ENCODE measurements at regions not wholly inside any gene's neighbourhood (a gene's known extent, or its start where the extent isn't known, plus 50 kb on each side); places are given as distances from the start of the nearest gene placed in this dataset.
"Not testable (repeated sequence)": the region's sequence is repeated elsewhere in the genome, so short reads cannot be mapped to it uniquely, and the experiment has no call there.

DNA sequence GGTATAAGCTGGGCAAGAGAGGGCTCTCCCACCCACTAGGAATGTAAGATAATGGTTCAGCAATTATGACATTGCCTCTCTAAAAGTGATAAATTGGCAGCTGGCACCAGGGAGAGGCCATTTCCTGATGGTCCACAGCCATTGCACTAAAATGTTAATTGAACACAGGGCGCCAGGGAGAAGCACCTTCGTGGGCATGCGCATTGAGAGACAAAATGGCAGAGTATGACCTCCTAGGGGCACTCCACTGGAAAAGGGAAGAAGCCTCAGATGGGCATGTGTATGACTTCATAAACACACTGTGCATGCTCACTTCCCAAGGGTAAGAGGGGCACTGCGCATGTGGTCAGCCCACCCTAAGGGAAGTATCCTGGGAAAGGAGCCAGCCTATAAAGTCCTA is 419.2 kb downstream of the AGTPBP1 start:
- DNase-seq, result no peak

DNA sequence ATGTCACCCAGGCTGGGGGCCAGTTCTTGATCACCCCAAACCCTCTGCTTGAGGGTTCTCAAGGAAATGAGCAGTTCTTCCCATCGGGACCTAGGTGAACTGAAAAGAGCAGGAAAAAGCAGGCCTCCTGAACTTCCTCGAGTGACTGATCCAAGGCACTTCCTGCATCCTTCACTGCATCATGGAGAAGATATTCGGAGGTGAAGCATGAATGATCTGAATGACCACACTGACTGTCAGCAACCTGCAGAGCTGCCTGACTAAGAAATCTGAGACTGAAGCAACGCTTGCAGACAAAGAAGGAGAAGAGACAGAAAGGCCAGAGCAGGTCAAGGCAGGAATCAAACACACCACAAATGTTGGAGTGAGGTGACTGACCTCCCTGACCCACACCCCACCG is 420.2 kb downstream of the AGTPBP1 start:
- DNase-seq, result no peak

DNA sequence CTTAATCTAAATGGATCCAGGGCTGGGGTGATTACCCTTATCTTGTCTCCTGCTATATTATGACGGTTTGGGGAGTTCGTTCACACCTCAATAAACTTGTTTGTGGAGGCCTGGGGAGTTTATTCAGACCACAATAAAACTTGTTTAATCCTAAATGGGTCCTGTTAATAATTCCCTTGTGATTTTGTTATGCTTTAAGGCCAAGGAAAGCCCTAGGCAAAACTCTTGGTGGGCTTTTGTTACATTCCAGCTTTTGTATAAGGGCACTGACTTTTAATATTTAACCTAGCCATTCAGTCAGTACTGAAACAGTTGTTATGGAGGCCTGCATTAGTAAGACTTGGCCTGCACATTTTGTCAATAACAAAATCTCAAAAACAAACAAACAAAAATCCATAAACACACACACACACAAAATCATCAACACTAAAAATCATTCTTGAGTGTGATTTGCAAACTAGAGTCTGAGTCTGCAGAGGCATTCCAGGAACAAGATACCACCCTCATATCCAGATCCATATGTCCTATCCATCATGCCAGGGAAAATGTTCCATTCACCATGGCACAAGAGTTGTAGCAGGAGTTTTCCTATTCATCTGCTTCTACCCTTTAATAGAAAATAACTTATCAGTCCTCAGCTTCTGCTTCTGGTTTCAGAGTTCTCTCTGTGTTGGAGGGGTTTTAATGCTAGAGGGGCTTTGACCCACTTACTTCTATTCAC is 421.7 kb downstream of the AGTPBP1 start:
- DNase-seq, result no peak

DNA sequence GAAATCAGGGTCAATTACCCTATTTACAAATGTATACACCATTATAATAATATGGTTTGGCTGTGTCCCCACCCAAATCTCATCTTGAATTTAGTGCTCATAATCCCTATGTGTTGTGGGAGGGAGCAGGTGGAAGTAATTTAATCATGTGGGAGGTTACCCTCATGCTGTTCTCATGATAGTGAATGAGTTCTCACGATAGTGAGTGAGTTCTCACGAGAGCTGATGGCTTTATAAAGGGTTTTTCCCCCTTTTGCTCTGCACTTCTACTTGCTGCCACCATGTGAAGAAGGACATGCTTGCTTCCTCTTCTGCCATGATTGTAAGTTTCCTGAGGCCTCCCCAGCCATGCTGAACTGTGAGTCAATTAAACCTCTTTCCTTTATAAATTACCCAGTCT is 426.2 kb downstream of the AGTPBP1 start:
- DNase-seq, result not testable (repeated sequence)

DNA sequence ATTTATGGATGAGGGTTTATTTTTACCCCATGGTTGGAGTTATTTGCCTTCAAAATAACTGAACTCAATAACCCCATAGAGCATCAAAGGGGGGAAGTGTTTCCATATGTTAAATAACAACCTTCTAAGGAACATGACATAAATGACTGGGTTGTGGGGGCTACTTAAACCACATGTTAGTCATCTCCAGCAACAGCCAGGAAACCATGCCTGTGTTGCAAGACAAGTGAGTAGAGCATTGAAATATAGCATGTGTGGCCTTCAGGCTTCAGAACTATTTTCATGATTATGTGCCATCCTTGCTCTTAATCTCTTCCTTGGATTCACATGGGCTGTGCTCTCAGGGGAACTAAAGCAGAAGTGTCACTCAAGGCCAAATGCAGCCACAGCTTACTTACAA is 431.2 kb downstream of the AGTPBP1 start:
- no peak for DNase-seq

DNA sequence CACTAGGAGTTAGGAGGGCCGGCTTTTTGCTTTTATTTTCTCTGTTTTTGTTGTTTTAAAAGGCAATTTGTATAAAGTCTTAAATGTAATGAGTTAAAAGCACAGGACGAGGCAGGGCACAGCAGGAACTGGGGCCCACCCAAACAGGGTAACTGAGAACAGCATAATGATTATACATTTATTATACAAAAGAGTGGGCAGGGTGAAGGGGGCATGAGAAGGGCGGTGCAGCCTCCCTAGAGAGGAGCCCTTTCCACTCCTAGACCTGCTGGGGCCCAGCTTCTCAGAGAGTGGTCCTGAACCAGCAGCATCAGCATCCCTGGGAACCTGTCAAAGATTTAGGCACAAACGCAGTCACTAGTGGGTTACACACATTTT is 438.0 kb downstream of the AGTPBP1 start:
- no peak for DNase-seq

DNA sequence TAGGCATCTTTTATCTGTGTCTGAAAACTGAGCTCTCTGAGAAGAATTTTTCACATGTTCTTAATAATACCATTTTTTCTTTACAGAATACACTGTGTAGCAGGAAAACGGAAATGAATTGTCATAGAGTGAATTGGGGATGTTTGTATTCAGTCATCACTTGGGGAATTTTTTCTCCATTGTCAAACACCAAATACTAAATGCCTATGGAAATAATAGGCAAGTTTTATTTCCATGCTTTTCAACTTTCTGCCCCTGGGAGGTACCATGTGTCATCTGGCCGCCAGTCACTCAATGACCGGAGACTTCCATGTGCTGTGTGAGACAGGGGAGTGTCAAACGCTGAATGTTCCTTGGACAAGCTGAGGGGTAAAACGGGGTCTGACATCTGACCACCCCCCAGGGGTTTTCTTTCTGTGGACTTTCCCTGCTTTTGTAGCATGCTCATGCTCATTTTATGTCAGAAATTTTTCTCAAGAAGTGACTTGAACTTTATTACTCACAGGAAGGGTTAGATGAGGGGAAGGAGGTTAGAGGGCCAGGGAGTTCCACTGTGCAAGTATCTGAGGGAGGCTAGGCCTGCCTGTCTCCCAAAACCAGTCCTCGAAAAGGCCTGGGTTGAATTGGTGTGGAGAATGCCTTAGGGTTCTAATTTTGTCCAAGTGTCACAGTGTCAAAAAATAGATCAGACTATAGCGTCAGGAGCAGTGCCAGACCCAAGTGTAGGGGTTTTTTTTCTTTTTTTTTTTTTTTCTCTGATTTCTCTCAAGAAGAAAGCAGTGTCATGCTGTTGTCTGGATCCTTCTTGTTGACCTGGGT is 438.6 kb downstream of the AGTPBP1 start:
- no peak for DNase-seq

DNA sequence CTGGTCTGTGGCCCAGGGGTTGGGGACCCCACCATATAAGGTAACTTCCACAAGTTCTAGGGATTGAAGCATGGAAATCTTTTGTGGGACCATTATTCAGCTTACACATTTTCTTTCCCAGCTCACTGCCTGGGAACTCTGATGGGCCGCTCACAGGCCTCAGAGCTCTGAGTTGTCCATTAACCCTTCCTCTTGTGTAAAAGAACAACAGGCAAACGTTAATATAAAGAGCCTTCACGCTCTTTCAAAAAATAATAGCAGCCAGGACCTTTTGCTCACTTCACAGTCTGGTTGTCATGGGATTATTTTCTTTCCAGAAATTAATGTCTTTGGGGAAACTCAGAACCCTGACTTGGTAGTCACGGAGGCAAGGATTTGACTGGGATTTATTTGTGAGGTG is 443.3 kb downstream of the AGTPBP1 start:
- DNase-seq, result no peak

DNA sequence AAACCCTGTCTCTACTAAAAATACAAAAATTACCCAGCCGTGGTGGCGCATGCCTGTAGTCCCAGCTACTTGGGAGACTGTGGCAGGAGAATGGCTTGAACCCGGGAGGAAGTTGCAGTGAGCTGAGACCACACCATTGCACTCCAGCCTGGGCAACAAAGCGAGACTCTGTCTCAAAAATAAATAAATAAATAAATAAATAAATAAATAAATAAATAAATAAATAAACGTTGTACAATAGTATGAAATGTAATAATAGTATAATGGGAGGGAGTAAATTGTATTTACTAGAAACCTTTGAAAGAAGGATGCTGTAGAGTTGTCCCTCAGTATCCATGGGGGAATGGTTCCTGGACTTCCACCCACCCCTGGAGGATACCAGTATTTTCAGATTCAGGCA is 446.5 kb downstream of the AGTPBP1 start:
- not testable (repeated sequence) for DNase-seq

DNA sequence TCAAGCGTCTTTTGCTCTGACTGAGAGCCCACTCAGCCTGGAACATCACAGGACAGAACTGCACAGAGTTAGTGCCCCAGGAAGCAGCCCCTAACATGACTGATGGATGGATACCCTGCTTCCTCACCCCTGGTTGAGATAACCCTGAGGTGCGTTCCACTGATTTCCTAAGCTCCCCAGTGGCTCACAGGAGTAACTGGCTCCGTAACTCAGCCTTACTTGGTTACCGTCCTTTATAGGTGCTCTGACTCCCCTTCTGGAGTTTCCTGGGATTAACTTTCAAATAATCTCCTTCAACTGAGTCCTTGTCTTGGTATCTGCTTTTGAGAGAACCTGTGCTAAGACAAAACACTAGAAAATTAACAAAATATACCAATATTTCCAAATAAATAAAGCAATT is 449.5 kb downstream of the AGTPBP1 start:
- no peak for DNase-seq

DNA sequence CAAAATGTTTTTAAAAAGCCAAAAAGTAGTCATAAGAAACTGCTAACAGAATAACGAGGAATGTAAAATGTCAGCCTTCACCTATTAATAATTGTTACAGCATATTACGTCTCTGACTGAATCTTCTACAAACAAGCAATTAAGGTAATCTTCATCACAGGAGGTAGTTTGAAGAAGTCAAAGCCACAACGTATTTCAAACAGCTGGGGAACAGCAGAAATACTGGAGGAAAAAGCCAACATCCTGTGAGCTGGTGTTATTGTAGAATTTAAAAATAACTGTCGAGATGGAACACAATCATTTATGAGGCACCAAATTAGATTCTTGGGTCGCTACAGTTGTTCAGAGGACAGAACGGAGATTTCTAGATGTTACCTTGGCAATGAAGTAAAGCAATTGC is 450.5 kb downstream of the AGTPBP1 start:
- DNase-seq, result no peak

DNA sequence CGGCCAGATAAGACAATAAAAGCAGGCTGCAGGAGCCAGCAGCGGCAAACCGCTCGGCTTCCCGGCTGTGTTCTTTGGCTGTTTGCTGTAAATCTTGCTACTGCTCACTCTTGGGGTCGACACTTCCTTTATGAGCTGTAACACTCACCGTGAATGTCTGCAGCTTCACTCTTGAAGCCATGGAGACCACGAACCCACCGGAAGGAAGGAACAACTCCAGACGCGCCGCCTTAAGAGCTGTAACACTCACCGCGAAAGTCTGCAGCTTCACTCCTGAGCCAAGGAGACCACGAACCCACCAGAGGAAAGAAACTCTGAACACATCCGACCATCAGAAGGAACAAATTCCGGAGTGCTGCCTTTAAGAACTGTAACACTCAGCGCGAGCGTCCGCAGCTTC is 451.7 kb downstream of the AGTPBP1 start:
- DNase-seq, result no peak

DNA sequence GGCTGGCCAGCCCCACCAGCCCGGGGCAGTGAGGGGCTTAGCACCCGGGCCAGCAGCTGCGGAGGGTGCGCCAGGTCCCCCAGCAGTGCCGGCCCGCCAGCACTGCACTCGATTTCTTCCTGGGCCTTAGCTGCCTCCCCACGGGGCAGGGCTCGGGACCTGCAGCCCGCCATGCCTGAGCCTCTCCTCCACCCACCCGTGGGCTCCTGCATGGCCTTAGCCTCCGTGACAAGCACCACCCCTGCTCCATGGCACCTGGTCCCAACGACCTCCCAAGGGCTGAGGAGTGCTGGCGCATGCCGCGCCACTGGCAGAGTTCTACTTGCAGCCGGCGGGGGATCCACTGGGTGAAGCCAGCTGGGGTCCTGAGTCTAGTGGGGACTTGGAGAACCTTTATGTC is 452.6 kb downstream of the AGTPBP1 start:
- no peak for DNase-seq

DNA sequence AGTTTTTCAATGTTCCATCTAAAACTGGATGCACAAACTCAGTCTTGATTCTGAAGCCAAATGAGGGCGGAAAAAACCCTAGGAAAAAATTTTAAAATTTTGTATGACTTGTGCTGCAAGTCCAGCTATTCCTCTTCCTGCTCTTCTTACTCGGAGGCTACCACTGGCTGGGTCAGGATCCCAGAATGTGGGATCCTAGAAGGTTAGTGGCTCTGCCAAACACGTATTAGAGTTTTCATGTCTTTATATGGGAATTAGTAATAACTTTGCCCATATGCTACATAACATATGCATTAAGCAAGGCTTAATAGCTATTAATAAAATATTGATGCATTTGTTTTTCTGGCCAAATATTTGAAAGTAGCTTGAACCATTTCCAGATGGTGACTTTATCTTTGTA is 458.3 kb downstream of the AGTPBP1 start:
- DNase-seq, result no peak

DNA sequence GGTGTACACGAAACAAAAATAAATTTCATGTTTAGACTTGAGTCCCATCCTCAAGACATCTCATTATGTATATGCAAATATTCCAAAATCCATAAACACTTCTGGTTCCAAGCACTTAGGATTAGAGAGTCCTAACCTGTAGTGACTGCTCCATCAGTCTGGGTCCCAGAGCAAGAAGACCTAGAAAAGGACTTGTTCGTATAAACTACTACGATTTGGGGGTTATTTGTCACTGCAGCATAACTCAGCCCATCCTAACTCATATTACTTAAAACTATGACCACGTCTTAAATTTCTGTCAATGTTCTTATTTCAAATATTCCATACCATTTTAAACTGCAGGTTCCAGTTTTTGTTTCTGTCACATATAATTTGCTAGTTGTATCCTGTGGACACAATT is 463.0 kb downstream of the AGTPBP1 start:
- DNase-seq, result no peak

DNA sequence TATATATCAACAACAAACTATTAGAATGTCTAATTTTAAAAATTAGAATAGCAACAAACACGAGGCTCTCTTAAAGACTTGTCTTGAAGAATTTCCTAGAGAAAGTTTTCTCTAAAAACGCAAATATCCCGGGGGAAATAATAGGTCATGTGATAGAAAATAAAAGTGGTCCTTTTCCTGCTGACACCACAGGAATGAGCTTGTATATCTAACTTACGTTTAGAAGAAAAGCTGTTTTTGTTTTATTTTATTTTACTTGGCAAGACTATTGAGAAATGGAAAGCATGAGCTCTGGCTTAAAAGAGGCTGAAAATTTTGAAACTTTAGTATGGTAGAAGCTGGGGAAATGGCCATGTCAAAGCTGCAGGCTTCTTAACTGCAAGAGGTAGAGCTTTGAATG is 465.0 kb downstream of the AGTPBP1 start:
- DNase-seq, result no peak

DNA sequence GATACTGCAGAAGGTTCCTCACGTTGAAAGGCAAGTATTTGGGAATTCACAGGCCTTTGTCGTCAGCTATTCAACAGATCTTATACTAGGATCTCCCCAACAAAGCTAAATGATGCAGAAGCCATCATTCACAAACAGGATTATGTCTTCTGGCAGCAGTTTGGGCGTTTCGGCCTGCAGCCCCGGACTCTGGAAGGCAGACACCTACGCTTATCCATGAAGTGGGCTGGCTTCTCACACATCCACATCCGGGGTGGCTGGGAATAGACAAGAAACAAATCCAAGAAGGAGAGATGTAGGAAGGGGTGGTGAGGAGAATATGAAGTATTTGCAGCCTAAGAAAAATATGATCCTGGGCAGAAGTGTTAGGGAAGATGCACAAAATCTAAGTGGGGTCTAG is 471.9 kb downstream of the AGTPBP1 start:
- DNase-seq, result no peak

DNA sequence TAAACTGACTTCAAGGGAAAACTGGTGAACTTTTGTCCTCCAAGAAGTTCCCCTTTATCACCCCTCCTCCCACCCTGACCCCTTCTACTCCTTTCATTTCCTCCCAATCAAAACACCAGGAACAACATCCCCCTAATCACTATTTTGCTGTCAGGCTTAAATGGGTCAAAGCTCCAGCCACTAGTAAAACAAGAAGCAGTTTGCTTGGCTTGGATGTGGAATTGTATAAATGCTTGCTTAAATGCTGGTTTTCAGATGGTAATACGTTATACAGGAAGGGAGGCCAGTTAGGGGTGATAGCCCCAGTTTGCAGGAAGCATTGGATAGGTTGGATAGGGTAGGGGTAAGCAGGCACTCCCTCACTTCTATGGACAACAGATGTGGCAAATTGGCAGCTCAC is 473.6 kb downstream of the AGTPBP1 start:
- DNase-seq, result no peak

DNA sequence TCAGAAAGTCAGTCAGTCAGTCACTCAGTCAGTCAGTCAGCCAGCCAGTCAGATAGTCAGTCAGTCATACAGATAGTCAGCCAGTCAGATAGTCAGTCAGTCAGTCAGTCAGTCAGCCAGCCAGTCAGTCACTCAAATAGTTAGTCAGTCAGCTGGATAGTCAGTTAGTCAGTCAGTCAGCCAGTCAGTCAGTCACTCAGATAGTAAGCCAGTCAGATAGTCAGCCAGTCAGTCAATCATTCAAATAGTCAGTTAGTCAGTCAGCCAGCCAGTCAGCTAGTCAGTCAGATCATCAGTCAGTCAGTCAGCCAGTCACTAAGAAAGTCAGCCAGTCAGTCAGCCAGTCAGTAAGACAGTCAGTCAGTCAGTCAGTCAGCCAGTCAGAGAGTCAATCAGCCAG is 477.1 kb downstream of the AGTPBP1 start:
- no peak for DNase-seq

DNA sequence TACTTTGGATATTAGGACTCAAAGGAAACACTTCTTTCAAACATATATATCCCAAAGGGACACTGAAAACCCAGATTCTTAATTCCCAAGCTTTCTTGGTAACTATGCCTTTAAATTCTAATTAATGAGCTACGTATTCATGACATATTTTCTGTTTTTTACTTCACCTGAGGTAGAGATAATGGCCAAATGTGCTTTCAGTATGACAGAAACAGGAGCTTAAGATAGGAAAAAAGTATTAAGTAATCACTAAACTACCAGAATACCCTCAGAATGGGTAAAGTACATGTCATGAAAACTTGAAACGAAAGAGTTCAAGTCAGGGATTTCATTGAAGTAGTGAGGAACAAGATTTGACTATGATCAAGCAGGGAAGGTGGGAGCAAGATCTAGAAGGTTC is 478.5 kb downstream of the AGTPBP1 start:
- no peak for DNase-seq

DNA sequence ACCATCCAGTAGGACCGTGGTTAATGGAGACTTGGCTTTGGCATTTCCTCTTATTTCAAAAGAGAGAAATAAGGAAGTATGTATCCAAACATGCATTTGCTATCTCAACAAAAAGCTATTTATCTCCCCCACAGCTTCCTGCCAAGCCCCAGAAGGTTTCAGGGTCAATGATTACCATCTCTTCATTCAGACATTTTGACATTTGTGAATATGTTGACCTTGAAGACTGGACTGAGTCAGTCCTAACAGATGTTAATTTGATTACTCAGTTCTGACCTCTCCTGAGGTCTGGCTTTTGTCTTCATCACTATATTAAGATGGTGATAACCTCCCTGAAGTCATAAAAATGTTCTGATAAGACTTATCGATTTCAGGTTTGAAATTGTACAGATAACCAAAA is 479.4 kb downstream of the AGTPBP1 start:
- no peak for DNase-seq

DNA sequence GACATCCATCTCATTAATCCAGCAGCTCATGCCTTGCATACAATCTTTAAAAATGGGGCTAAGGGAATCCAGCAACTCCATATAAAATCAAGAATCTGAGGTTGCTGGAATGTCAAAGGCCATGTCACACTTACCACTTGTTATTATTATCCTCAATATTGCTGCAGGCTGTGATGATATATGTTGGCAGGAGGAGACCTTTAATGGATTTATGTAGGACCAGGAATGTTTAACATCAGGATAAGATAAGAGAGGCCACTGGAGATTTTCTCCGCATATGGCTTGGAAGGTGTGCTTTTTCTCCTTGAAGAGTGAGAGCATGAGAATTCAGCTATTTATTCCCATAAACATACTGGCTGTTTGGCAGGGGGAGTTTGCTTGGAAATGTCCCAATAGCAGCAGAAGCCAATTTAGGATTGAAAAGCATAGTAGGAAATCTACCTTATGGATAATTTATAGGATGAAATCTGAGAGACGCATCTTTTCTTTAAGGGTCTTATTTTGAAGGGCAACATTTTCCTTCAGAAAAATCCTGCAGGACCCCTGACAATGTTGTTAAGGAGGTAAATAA is 481.4 kb downstream of the AGTPBP1 start:
- DNase-seq, result no peak

DNA sequence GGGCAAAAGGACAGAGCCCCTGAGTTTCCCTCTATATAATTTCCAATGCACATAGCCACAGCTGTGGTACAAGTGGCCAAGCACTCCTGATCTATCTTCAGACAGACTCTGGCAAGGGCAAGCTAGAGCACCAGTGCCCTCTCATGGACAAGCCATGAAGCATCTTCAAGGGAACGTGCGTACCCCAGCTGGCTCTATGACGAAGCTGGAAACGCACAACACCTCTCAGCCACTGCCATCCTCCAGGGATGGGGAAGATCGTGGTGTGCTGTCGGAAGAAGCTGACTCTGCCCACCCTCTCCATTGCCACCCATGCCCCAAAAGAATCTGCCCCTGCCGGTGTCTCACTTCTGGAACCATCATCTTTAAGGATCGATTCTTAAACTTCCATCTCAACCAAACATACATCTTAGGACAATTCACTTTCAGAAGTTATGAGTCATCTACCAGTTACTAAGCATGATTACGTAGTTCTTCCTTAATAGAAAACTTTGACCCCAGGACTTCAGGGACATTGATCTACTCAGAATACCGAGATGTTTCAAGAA is 482.9 kb downstream of the AGTPBP1 start:
- no peak for DNase-seq

DNA sequence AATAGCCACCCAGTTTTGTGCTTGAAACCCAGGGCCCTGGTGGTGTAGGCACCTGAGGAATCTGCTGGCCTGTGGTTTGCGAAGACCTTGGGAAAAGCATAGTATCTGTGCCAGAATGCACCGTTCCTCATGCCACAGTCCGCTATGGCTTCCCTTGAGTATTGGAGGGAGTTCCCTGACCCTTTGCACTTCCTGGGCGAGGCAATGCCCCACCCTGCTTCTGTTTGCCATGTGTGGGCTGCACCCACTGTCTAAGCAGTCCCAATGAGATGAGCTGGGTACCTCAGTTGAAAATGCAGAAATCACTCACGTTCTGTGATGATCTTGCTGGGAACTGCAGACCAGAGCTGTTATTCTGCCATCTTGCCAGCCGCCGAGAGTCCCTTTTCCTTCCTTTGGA is 483.5 kb downstream of the AGTPBP1 start:
- no peak for DNase-seq

All from inflammatory macrophage treated with lipopolysaccharide for 1 hour (primary cell).